H9 (cell line): ENCODE measurements at regions not wholly inside any gene's neighbourhood (a gene's known extent, or its start where the extent isn't known, plus 50 kb on each side); places are given as distances from the start of the nearest gene placed in this dataset.

Experiments
- DNase-seq: peaks from one replicate; pipeline ENCODE4 v3.0.0-alpha.2; 2017
- H2AFZ ChIP-seq: one replicate; pipeline ENCODE4 v1.6.1; 2013; ENCODE audit warnings: mild to moderate bottlenecking, low read length, control low read depth, moderate library complexity
- H2AK5ac ChIP-seq: 2 replicates; pipeline ENCODE4 v1.6.1; 2013; ENCODE audit warnings: low read length, control low read depth, mixed read lengths; ENCODE audit not compliant: insufficient read length
- H2BK120ac ChIP-seq: one replicate; pipeline ENCODE4 v1.6.1; 2013; ENCODE audit warnings: low read depth, mild to moderate bottlenecking, low read length, control low read depth, inconsistent platforms; ENCODE audit not compliant: poor library complexity, severe bottlenecking
- H2BK12ac ChIP-seq: 2 replicates; pipeline ENCODE4 v1.6.1; 2013; ENCODE audit warnings: low read length, control low read depth, mixed read lengths, low read depth; ENCODE audit not compliant: insufficient read length
- H2BK15ac ChIP-seq: 2 replicates; pipeline ENCODE4 v1.6.1; 2013; ENCODE audit warnings: low read depth, low read length, control low read depth
- H2BK20ac ChIP-seq: one replicate; pipeline ENCODE4 v1.6.1; 2013; ENCODE audit warnings: low read depth, mild to moderate bottlenecking, low read length, control low read depth, inconsistent platforms; ENCODE audit not compliant: poor library complexity, severe bottlenecking
- H2BK5ac ChIP-seq: 2 replicates; pipeline ENCODE4 v1.6.1; 2013; ENCODE audit warnings: low read length, control low read depth, mixed read lengths; ENCODE audit not compliant: insufficient read length
- H3K14ac ChIP-seq: 2 replicates; pipeline ENCODE4 v1.6.1; 2013; ENCODE audit warnings: low read length, control low read depth; ENCODE audit not compliant: insufficient read depth
- H3K18ac ChIP-seq: 2 replicates; pipeline ENCODE4 v1.6.1; 2013; ENCODE audit warnings: low read depth, mild to moderate bottlenecking, mixed read lengths, low read length, control low read depth; ENCODE audit not compliant: insufficient read length
- H3K23ac ChIP-seq: 2 replicates; pipeline ENCODE4 v1.6.1; 2013; ENCODE audit warnings: low read length, control low read depth, mixed read lengths, low read depth; ENCODE audit not compliant: insufficient read length
- H3K23me2 ChIP-seq: 2 replicates; pipeline ENCODE4 v1.6.1; 2013; ENCODE audit warnings: low read depth, mild to moderate bottlenecking, mixed read lengths, low read length, control low read depth; ENCODE audit not compliant: insufficient read length, poor library complexity, severe bottlenecking
- H3K27ac ChIP-seq: 2 replicates; pipeline ENCODE4 v1.5.1; 2013; ENCODE audit warnings: low read length, control low read depth, mixed read lengths, low read depth; ENCODE audit not compliant: insufficient read length
- H3K27me3 ChIP-seq: 2 replicates; pipeline ENCODE4 v1.6.1; 2013; ENCODE audit warnings: low read length, control low read depth, inconsistent platforms; ENCODE audit not compliant: insufficient read depth
- H3K4ac ChIP-seq: 2 replicates; pipeline ENCODE4 v1.6.1; 2013; ENCODE audit warnings: low read depth, mild to moderate bottlenecking, control low read depth, inconsistent platforms, low read length, moderate library complexity
- H3K4me1 ChIP-seq: 2 replicates; pipeline ENCODE4 v1.6.1; 2013; ENCODE audit warnings: low read length, control low read depth, inconsistent platforms; ENCODE audit not compliant: insufficient read depth
- H3K4me2 ChIP-seq: 2 replicates; pipeline ENCODE4 v1.6.1; 2013; ENCODE audit warnings: low read length, control low read depth, mixed read lengths; ENCODE audit not compliant: insufficient read length, insufficient read depth
- H3K56ac ChIP-seq: 2 replicates; pipeline ENCODE4 v1.6.1; 2013; ENCODE audit warnings: low read depth, mild to moderate bottlenecking, mixed read lengths, low read length, control low read depth; ENCODE audit not compliant: insufficient read length
- H3K79me1 ChIP-seq: 2 replicates; pipeline ENCODE4 v1.6.1; 2013; ENCODE audit warnings: low read depth, mild to moderate bottlenecking, moderate library complexity, low read length, control low read depth, inconsistent platforms; ENCODE audit not compliant: insufficient read depth, poor library complexity, severe bottlenecking
- H3K79me2 ChIP-seq: 2 replicates; pipeline ENCODE4 v1.6.1; 2013; ENCODE audit warnings: low read length, control low read depth, inconsistent platforms; ENCODE audit not compliant: insufficient read depth
- H3K9ac ChIP-seq: 2 replicates; pipeline ENCODE4 v1.6.1; 2013; ENCODE audit warnings: low read length, control low read depth, mixed read lengths; ENCODE audit not compliant: insufficient read length; ENCODE audit errors: extremely low read depth
- H3K9me3 ChIP-seq: one replicate; pipeline ENCODE4 v1.6.1; 2013; ENCODE audit warnings: low read depth, low read length, inconsistent platforms; ENCODE audit not compliant: control insufficient read depth
- H3T11ph ChIP-seq: one replicate; pipeline ENCODE4 v1.6.1; 2013; ENCODE audit warnings: mild to moderate bottlenecking, low read length, control low read depth, inconsistent platforms
- H4K20me1 ChIP-seq: one replicate; pipeline ENCODE4 v1.6.1; 2013; ENCODE audit not compliant: control insufficient read depth, insufficient read length, insufficient read depth
- H4K5ac ChIP-seq: 2 replicates; pipeline ENCODE4 v1.6.1; 2013; ENCODE audit warnings: low read depth, mild to moderate bottlenecking, mixed read lengths, low read length, control low read depth; ENCODE audit not compliant: insufficient read length
- H4K8ac ChIP-seq: replicated peaks from 2 replicates; pipeline ENCODE4 v1.6.1; 2013; ENCODE audit warnings: low read length, control low read depth, mixed read lengths, low read depth; ENCODE audit not compliant: insufficient read length
- H4K91ac ChIP-seq: 2 replicates; pipeline ENCODE4 v1.6.1; 2013; ENCODE audit warnings: low read depth, mild to moderate bottlenecking, moderate library complexity, mixed read lengths, low read length, control low read depth; ENCODE audit not compliant: insufficient read length
- H3K27ac Mint-ChIP-seq, 3 experiments: 2 replicates in 2 of 3; 3 replicates in 1 of 3; pipeline ENCODE4 v1.8.0; 2020 to 2021; ENCODE audit warnings: mixed read lengths in 3 of 3, mild to moderate bottlenecking in 1 of 3, moderate library complexity in 1 of 3
- H3K27me3 Mint-ChIP-seq: 2 replicates; pipeline ENCODE4 v1.8.0; 2021; ENCODE audit warnings: low read depth, mild to moderate bottlenecking, moderate library complexity, mixed read lengths
- H3K36me3 Mint-ChIP-seq, 3 experiments: 2 replicates in 2 of 3; 3 replicates in 1 of 3; pipeline ENCODE4 v1.8.0; 2020 to 2021; ENCODE audit warnings: low read depth in 3 of 3, mixed read lengths in 3 of 3; ENCODE audit not compliant: insufficient read depth in 1 of 3
- H3K4me1 Mint-ChIP-seq, 2 experiments: 2 replicates each; pipeline ENCODE4 v1.8.0; 2020; ENCODE audit warnings: mixed read lengths in 2 of 2
- H3K4me3 Mint-ChIP-seq, 2 experiments: 2 replicates in 1 of 2; 3 replicates in 1 of 2; pipeline ENCODE4 v1.8.0; 2020 to 2021; ENCODE audit warnings: mild to moderate bottlenecking in 2 of 2, mixed read lengths in 2 of 2, moderate library complexity in 1 of 2
- H3K9me3 Mint-ChIP-seq, 2 experiments: 2 replicates in 1 of 2; 3 replicates in 1 of 2; pipeline ENCODE4 v1.8.0; 2020; ENCODE audit warnings: mild to moderate bottlenecking in 2 of 2, mixed read lengths in 2 of 2, moderate library complexity in 1 of 2
- CTCF ChIP-seq: fragments of 200-600 bp; sonication (generic); conservative IDR thresholded peaks from 3 replicates; pipeline ENCODE4 v1.8.0; 2021; ENCODE audit warnings: antibody characterized with exemption, mild to moderate bottlenecking
- WGBS: extraction: QIAGEN DNeasy Blood & Tissue Kit; methylation state at CpG from one replicate; pipeline ENCODE4 v1.1.7; 2013; ENCODE audit warnings: missing lambda C conversion rate, low lambda C conversion rate, mixed read lengths; ENCODE audit not compliant: insufficient read length; ENCODE audit errors: extremely low coverage; 5-methylcytosine and 5-hydroxymethylcytosine counted together

GRCh38 chr10:47078393-47079203 is 167.4 kb downstream of the PTPN20 start:
- WGBS = no CpG with 5 or more reads among the region's 8 CpGs
- DNase-seq = no peak
- H3K9me3 Mint-ChIP-seq = peaks cover 0 to 2% of the 10 kb centered on the region in 2 experiments; a peak in 3 of 5 replicates

More at GRCh38 chr10:47078393-47079203, 167.4 kb downstream of the PTPN20 start:
- Histone ChIP-seq H4K20me1 (no peaks in the 10 kb centered on the region), H4K8ac (no peak overlapping the region), H2BK5ac (no peak overlapping the region), H3K27ac (no peak overlapping the region), H4K91ac (no peak overlapping the region), H3K4me1 (no peaks in the 10 kb centered on the region), H3K56ac (no peak overlapping the region), H3K4ac (no peak overlapping the region), H3K4me2 (no peak overlapping the region), H3K79me1 (no peaks in the 10 kb centered on the region), H2BK15ac (no peak overlapping the region), H3K18ac (no peak overlapping the region), H2BK120ac (no peak overlapping the region), H3K9ac (no peak overlapping the region), H3T11ph (no peak overlapping the region), H3K27me3 (no peaks in the 10 kb centered on the region), H3K23me2 (no peaks in the 10 kb centered on the region), H3K79me2 (no peaks in the 10 kb centered on the region), H2AK5ac (no peak overlapping the region), H2AFZ (no peak overlapping the region), H2BK12ac (no peak overlapping the region), H3K23ac (no peak overlapping the region), H3K9me3 (no peaks in the 10 kb centered on the region), H4K5ac (no peak overlapping the region), H3K14ac (no peak overlapping the region), H2BK20ac (no peak overlapping the region)
- Mint-ChIP-seq H3K27me3 (peaks cover 7% of the 10 kb centered on the region), H3K27ac (no peak overlapping the region), H3K4me1 (no peaks in the 10 kb centered on the region), H3K36me3 (no peaks in the 10 kb centered on the region; a peak in 1 of 7 replicates), H3K4me3 (no peak overlapping the region)
- no peak for TF ChIP-seq CTCF
